GM23338 (cell line): ENCODE measurements at regions not wholly inside any gene's neighbourhood (a gene's known extent, or its start where the extent isn't known, plus 50 kb on each side); places are given as distances from the start of the nearest gene placed in this dataset.

ENCODE experiments used
- ATAC-seq: fragments of 200-7000 bp; cut with Tn5 transposase; 3 replicates; pipeline ENCODE4 v1.9.1; 2020
- DNase-seq: peaks from one replicate; pipeline ENCODE4 v3.0.0-alpha.2; 2015; ENCODE audit warnings: low spot score
- H2AFZ ChIP-seq: fragments of 200-600 bp; sonication (generic); 2 replicates; pipeline ENCODE4 v1.8.0; 2016; ENCODE audit warnings: antibody characterized with exemption, mild to moderate bottlenecking, moderate library complexity
- H3F3A ChIP-seq: fragments of 200-600 bp; sonication (generic); replicated peaks from 2 replicates; pipeline ENCODE4 v1.8.0; 2017; ENCODE audit warnings: antibody characterized with exemption, mixed run types, low read depth
- H3K27ac ChIP-seq: fragments of 200-600 bp; sonication (generic); 2 replicates; pipeline ENCODE4 v1.6.1; 2016; ENCODE audit warnings: low read depth
- H3K27me3 ChIP-seq: fragments of 200-600 bp; sonication (generic); 2 replicates; pipeline ENCODE4 v1.8.0; 2016; ENCODE audit warnings: mild to moderate bottlenecking, mixed run types, moderate library complexity; ENCODE audit not compliant: insufficient read depth
- H3K36me3 ChIP-seq: fragments of 200-600 bp; sonication (generic); 2 replicates; pipeline ENCODE4 v1.8.0; 2016; ENCODE audit warnings: mild to moderate bottlenecking; ENCODE audit not compliant: insufficient read depth
- H3K4me1 ChIP-seq: fragments of 200-600 bp; sonication (generic); 2 replicates; pipeline ENCODE4 v1.8.0; 2016; ENCODE audit warnings: mild to moderate bottlenecking, moderate library complexity; ENCODE audit not compliant: insufficient read depth
- H3K4me2 ChIP-seq: fragments of 200-600 bp; sonication (generic); 2 replicates; pipeline ENCODE4 v1.7.1; 2017; ENCODE audit warnings: mixed run types
- H3K4me3 ChIP-seq: fragments of 200-600 bp; sonication (generic); 2 replicates; pipeline ENCODE4 v1.6.1; 2016; ENCODE audit warnings: mixed run types
- H3K79me2 ChIP-seq: fragments of 200-600 bp; sonication (generic); replicated peaks from 2 replicates; pipeline ENCODE4 v1.8.0; 2017; ENCODE audit warnings: mild to moderate bottlenecking; ENCODE audit not compliant: insufficient read depth
- H3K9me2 ChIP-seq: fragments of 200-600 bp; sonication (generic); 2 replicates; pipeline ENCODE4 v1.8.0; 2017; ENCODE audit not compliant: insufficient read depth
- H4K20me1 ChIP-seq: fragments of 200-600 bp; sonication (generic); replicated peaks from 2 replicates; pipeline ENCODE4 v1.8.0; 2017; ENCODE audit warnings: mild to moderate bottlenecking; ENCODE audit not compliant: insufficient read depth
- H3K27ac Mint-ChIP-seq: 2 replicates; pipeline ENCODE4 v1.8.0; 2020; ENCODE audit warnings: inconsistent platforms, mild to moderate bottlenecking, moderate library complexity, mixed read lengths
- H3K27me3 Mint-ChIP-seq: 3 replicates; pipeline ENCODE4 v1.8.0; 2022; ENCODE audit warnings: low read depth, mild to moderate bottlenecking, moderate library complexity, mixed read lengths, inconsistent platforms; ENCODE audit not compliant: insufficient read depth, poor library complexity
- H3K36me3 Mint-ChIP-seq: 3 replicates; pipeline ENCODE4 v1.8.0; 2021; ENCODE audit warnings: low read depth, mild to moderate bottlenecking, inconsistent platforms, moderate library complexity, mixed read lengths
- H3K4me1 Mint-ChIP-seq: 3 replicates; pipeline ENCODE4 v1.8.0; 2020; ENCODE audit warnings: mild to moderate bottlenecking, inconsistent platforms, mixed read lengths
- H3K4me3 Mint-ChIP-seq: 3 replicates; pipeline ENCODE4 v1.8.0; 2021; ENCODE audit warnings: moderate library complexity, mild to moderate bottlenecking, inconsistent platforms, mixed read lengths
- H3K9me3 Mint-ChIP-seq: 3 replicates; pipeline ENCODE4 v1.8.0; 2020; ENCODE audit warnings: moderate library complexity, mild to moderate bottlenecking, inconsistent platforms, mixed read lengths
- CREB1 ChIP-seq: fragments of 250-450 bp; sonication (Bioruptor Pico); IDR thresholded peaks from 2 replicates; pipeline ENCODE4 v1.5.0; 2020; ENCODE audit warnings: low read depth, mild to moderate bottlenecking, moderate library complexity
- CTCF ChIP-seq, 2 experiments: fragments of 200-600 bp in 1 of 2; sonication (generic) in 1 of 2; conservative IDR thresholded peaks; 2 replicates each; pipeline versions ENCODE4 v1.5.1 to v1.6.1; 2016 to 2017; ENCODE audit warnings: antibody characterized with exemption in 2 of 2, low read depth in 2 of 2, mild to moderate bottlenecking in 2 of 2, moderate library complexity in 1 of 2
- ETS1 ChIP-seq: IDR thresholded peaks from 2 replicates; pipeline ENCODE4 v1.6.1; 2016; ENCODE audit warnings: antibody characterized with exemption
- EZH2phosphoT487 ChIP-seq: fragments of 200-600 bp; sonication (generic); IDR thresholded peaks from one replicate; pipeline ENCODE4 v1.8.1; 2018; ENCODE audit warnings: antibody characterized with exemption; ENCODE audit not compliant: unreplicated experiment
- JUNB ChIP-seq: IDR thresholded peaks from one replicate; pipeline ENCODE4 v1.6.1; 2016; ENCODE audit warnings: antibody characterized with exemption; ENCODE audit not compliant: unreplicated experiment
- NANOG ChIP-seq: IDR thresholded peaks from 2 replicates; pipeline ENCODE4 v1.6.1; 2016; ENCODE audit warnings: antibody characterized with exemption, borderline replicate concordance
- POLR2AphosphoS5 ChIP-seq: IDR thresholded peaks from 2 replicates; pipeline ENCODE4 v1.6.1; 2016; ENCODE audit warnings: antibody characterized with exemption, low read depth
- REST ChIP-seq: IDR thresholded peaks from one replicate; pipeline ENCODE4 v1.6.1; 2018; ENCODE audit warnings: antibody characterized with exemption; ENCODE audit not compliant: unreplicated experiment
- STAT1 ChIP-seq: IDR thresholded peaks from one replicate; pipeline ENCODE4 v1.6.1; 2016; ENCODE audit warnings: antibody characterized with exemption; ENCODE audit not compliant: unreplicated experiment
- ZNF114 ChIP-seq: fragments of 250-450 bp; sonication (Bioruptor Pico); IDR thresholded peaks from 2 replicates; pipeline ENCODE4 v1.5.0; 2020; ENCODE audit warnings: mild to moderate bottlenecking, moderate library complexity
- ZNF331 ChIP-seq: fragments of 250-450 bp; sonication (Bioruptor Pico); IDR thresholded peaks from 2 replicates; pipeline ENCODE4 v1.5.0; 2020; ENCODE audit warnings: low read depth, mild to moderate bottlenecking, moderate library complexity
- ZNF462 ChIP-seq: fragments of 250-450 bp; sonication (Bioruptor Pico); IDR thresholded peaks from 2 replicates; pipeline ENCODE4 v1.5.0; 2020; ENCODE audit warnings: mild to moderate bottlenecking, moderate library complexity

- TF ChIP-seq ETS1 (no peak), CREB1 (CRISPR knock-in tag) (no peak), NANOG (no peak)
Measured at GRCh38 chr14:98200601-98201000, 1071.4 kb downstream of the BCL11B start (continued).

- H3K4me1 Mint-ChIP-seq, result peaks cover 20% of the 10 kb centered on the region
- no peaks in the 10 kb centered on the region; the same call in 2 of the 3 replicates for H3K36me3 Mint-ChIP-seq
- no peak overlapping the region for H3K4me3 Mint-ChIP-seq
- no peaks in the 10 kb centered on the region; the same call in 2 of the 3 replicates for H3K9me3 Mint-ChIP-seq
- H3K79me2 ChIP-seq, result no peaks in the 10 kb centered on the region
- H3K27me3 Mint-ChIP-seq, result peaks cover 8% of the 10 kb centered on the region
- H3K9me2 ChIP-seq, result peaks cover 14% of the 10 kb centered on the region
- no peak overlapping the region for H3K27ac Mint-ChIP-seq
- H3K36me3 ChIP-seq, result no peaks in the 10 kb centered on the region
- no peaks in the 10 kb centered on the region for H3F3A ChIP-seq
- H3K4me1 ChIP-seq, result no peaks in the 10 kb centered on the region; the same call in 1 of the 2 replicates
- no peaks in the 10 kb centered on the region for H3K27me3 ChIP-seq
- no peak overlapping the region for H3K4me2 ChIP-seq
- no peaks in the 10 kb centered on the region for H4K20me1 ChIP-seq
- no peak overlapping the region for H3K27ac ChIP-seq
- DNase-seq (no peak), ATAC-seq (no peak)
- H3K4me3 ChIP-seq, result no peak overlapping the region
- no peak overlapping the region for H2AFZ ChIP-seq
- TF ChIP-seq ZNF114 (CRISPR knock-in tag) (no peak), POLR2AphosphoS5 (no peak), ETS1 (no peak), JUNB (no peak), CREB1 (CRISPR knock-in tag) (no peak), REST (no peak), NANOG (no peak), EZH2phosphoT487 (no peak), ZNF462 (CRISPR knock-in tag) (no peak), CTCF (conservative IDR thresholded peaks at IDR 0.05; ENCODE audit: low read depth in 2 of 2) (no peak), ZNF331 (CRISPR knock-in tag) (no peak), STAT1 (no peak)
Measured at GRCh38 chr14:98203421-98203820, 1068.6 kb downstream of the BCL11B start.
